ENCODE measurements at regions not wholly inside any gene's neighbourhood (a gene's known extent, or its start where the extent isn't known, plus 50 kb on each side); places are given as distances from the start of the nearest gene placed in this dataset.

DNA sequence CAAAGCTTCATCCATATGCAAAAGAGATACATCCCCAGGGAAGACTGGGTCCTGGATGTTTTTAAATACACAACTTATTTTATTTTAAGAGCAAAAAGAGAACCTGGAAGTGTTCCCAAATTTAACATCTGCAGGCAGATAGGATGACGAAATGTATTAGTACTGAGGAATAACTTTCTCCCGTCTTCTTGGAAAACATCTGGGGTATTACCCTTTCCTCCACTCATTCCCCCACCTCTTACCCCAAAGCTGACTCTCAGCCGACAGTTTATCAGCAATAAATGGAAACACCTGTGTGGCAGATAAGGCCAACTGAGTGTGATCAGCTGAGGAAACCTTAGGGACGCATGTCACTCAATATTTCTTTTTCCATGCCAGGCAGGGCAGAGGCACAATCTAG is 435.6 kb upstream of the NPVF start:
- TF ChIP-seq, protein P1, sequence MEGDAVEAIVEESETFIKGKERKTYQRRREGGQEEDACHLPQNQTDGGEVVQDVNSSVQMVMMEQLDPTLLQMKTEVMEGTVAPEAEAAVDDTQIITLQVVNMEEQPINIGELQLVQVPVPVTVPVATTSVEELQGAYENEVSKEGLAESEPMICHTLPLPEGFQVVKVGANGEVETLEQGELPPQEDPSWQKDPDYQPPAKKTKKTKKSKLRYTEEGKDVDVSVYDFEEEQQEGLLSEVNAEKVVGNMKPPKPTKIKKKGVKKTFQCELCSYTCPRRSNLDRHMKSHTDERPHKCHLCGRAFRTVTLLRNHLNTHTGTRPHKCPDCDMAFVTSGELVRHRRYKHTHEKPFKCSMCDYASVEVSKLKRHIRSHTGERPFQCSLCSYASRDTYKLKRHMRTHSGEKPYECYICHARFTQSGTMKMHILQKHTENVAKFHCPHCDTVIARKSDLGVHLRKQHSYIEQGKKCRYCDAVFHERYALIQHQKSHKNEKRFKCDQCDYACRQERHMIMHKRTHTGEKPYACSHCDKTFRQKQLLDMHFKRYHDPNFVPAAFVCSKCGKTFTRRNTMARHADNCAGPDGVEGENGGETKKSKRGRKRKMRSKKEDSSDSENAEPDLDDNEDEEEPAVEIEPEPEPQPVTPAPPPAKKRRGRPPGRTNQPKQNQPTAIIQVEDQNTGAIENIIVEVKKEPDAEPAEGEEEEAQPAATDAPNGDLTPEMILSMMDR (conservative IDR thresholded peaks at IDR 0.05; ENCODE audit: low read depth, low read length): no peak
- no peak for TF ChIP-seq EZH2 (IDR thresholded peaks at IDR 0.05; ENCODE audit: low read length, unreplicated experiment)

All from PC-3 (cell line).